Frontal cortex (tissue), 3 donors: ENCODE measurements at regions not wholly inside any gene's neighbourhood (a gene's known extent, or its start where the extent isn't known, plus 50 kb on each side); places are given as distances from the start of the nearest gene placed in this dataset.
"Not testable (repeated sequence)": the region's sequence is repeated elsewhere in the genome, so short reads cannot be mapped to it uniquely, and the experiment has no call there.

Experiments used
- DNase-seq, 2 donors: peaks; one replicate each; pipeline ENCODE4 v3.0.0; 2012; ENCODE audit warnings: low spot score in 2 of 2
- FAIRE-seq: peaks from 2 replicates; lab custom pipeline; 2012; peaks lifted over from hg19 to GRCh38; lab: Jason Lieb, UNC
- donor health status: control.
- donor health status: control.
- donor health status: control.

GRCh38 chr1:226461087-226461486 lies 53.2 kb upstream of the PARP1 start:
- no peak for FAIRE-seq
- DNase-seq, result no peak

- DNase-seq (no peak), FAIRE-seq (no peak)
Observed at GRCh38 chr1:226463925-226464586, 56.2 kb upstream of the PARP1 start.

GRCh38 chr1:226464587-226464971 lies 56.7 kb upstream of the PARP1 start:
- FAIRE-seq, result not testable (repeated sequence)
- peak in 1 of 2 donors; percentile 24 for DNase-seq

GRCh38 chr1:226466296-226466695 lies 58.4 kb upstream of the PARP1 start:
- peak; percentile 19 to 35 for DNase-seq
- FAIRE-seq, result no peak

- DNase-seq, result no peak
- no peak for FAIRE-seq
Observed at GRCh38 chr1:226467443-226467842, 59.5 kb upstream of the PARP1 start.

GRCh38 chr1:226470921-226471866 lies 63.3 kb upstream of the PARP1 start:
- DNase-seq (no peak), FAIRE-seq (no peak)

GRCh38 chr1:226473325-226473724 lies 65.4 kb upstream of the PARP1 start:
- DNase-seq (no peak), FAIRE-seq (no peak)

- no peak for DNase-seq
- no peak for FAIRE-seq
Observed at GRCh38 chr1:226474041-226474440, 66.1 kb upstream of the PARP1 start.

GRCh38 chr1:226474443-226475141 lies 66.7 kb upstream of the PARP1 start:
- DNase-seq, result no peak
- no peak for FAIRE-seq

GRCh38 chr1:226475142-226475511 lies 67.2 kb upstream of the PARP1 start:
- DNase-seq (no peak), FAIRE-seq (no peak)

- DNase-seq (no peak), FAIRE-seq (no peak)
Observed at GRCh38 chr1:226476066-226476465, 68.2 kb upstream of the PARP1 start.

GRCh38 chr1:226476648-226477319 lies 68.9 kb upstream of the PARP1 start:
- no peak for FAIRE-seq

GRCh38 chr1:226479474-226479873 lies 69.1 kb upstream of the STUM start:
- FAIRE-seq, result no peak

More at GRCh38 chr1:226476648-226477319, 68.9 kb upstream of the PARP1 start:
- DNase-seq, result no peak

GRCh38 chr1:226480461-226480860 lies 68.1 kb upstream of the STUM start:
- FAIRE-seq (no peak), DNase-seq (no peak)

More at GRCh38 chr1:226479474-226479873, 69.1 kb upstream of the STUM start:
- no peak for DNase-seq

GRCh38 chr1:226481133-226481532 lies 67.4 kb upstream of the STUM start:
- DNase-seq (no peak), FAIRE-seq (no peak)

GRCh38 chr1:226482196-226482595 lies 66.4 kb upstream of the STUM start:
- FAIRE-seq (no peak), DNase-seq (no peak)

GRCh38 chr1:226482975-226483700 lies 65.4 kb upstream of the STUM start:
- FAIRE-seq (no peak), DNase-seq (no peak)

- DNase-seq (no peak), FAIRE-seq (no peak)
Observed at GRCh38 chr1:226485192-226485591, 63.4 kb upstream of the STUM start.

- DNase-seq, result no peak
- no peak for FAIRE-seq
Observed at GRCh38 chr1:226486161-226486560, 62.4 kb upstream of the STUM start.
